Erythroblast (primary cell): ENCODE measurements at regions not wholly inside any gene's neighbourhood (a gene's known extent, or its start where the extent isn't known, plus 50 kb on each side); places are given as distances from the start of the nearest gene placed in this dataset.
"Not testable (repeated sequence)": the region's sequence is repeated elsewhere in the genome, so short reads cannot be mapped to it uniquely, and the experiment has no call there.

Experiments used
- GATA1 ChIP-seq: IDR thresholded peaks from 2 replicates; pipeline ENCODE4 v1.6.1; 2011; ENCODE audit warnings: low read depth, mild to moderate bottlenecking, control low read depth, low read length, moderate library complexity
- POLR2A ChIP-seq: IDR thresholded peaks from 2 replicates; pipeline ENCODE4 v1.6.1; 2011; ENCODE audit warnings: mild to moderate bottlenecking, low read length

DNA sequence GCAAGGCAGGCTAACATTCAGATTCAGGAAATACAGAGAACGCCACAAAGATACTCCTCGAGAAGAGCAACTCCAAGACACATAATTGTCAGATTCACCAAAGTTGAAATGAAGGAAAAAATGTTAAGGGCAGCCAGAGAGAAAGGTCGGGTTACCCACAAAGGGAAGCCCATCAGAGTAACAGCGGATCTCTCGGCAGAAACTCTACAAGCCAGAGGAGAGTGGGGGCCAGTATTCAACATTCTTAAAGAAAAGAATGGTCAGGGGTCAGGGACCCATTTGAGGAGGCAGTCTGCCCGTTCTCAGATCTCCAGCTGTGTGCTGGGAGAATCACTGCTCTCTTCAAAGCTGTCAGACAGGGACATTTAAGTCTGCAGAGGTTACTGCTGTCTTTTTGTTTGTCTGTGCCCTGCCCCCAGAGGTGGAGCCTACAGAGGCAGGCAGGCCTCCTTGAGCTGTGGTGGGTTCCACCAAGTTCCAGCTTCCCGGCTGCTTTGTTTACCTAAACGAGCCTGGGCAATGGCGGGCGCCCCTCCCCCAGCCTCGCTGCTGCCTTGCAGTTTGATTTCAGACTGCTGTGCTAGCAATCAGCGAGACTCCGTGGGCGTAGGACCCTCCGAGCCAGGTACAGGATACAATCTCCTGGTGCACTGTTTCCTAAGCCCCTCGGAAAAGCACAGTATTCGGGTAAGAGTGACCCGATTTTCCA lies 526.5 kb upstream of the PPP2R3A start:
- TF ChIP-seq POLR2A, GATA1: not testable (repeated sequence)
